Lung (tissue), 11 donors: ENCODE measurements at regions not wholly inside any gene's neighbourhood (a gene's known extent, or its start where the extent isn't known, plus 50 kb on each side); places are given as distances from the start of the nearest gene placed in this dataset.

Source experiments
- ATAC-seq: fragments of 200-7000 bp; cut with Tn5 transposase; one replicate; pipeline ENCODE4 v1.9.1; 2020; ENCODE audit warnings: moderate number of reproducible peaks; ENCODE audit not compliant: insufficient read depth, low FRiP score
- DNase-seq, 3 donors: peaks; one replicate each; pipeline ENCODE4 v3.0.0-alpha.2; 2013 to 2017
- H3K27ac ChIP-seq, 2 donors: one replicate each; pipeline ENCODE4 v1.5.1; 2013; ENCODE audit warnings: mild to moderate bottlenecking in 2 of 2, moderate library complexity in 2 of 2, control low read depth in 1 of 2, inconsistent platforms in 1 of 2, low read depth in 1 of 2, low read length in 1 of 2
- H3K27me3 ChIP-seq, 3 donors: one replicate each; pipeline ENCODE4 v1.5.1; 2013; ENCODE audit warnings: low read length in 2 of 3; ENCODE audit not compliant: control insufficient read depth in 3 of 3, insufficient read depth in 3 of 3
- H3K36me3 ChIP-seq, 4 donors: one replicate each; pipeline ENCODE4 v1.5.1; 2013; ENCODE audit warnings: low read length in 4 of 4, mild to moderate bottlenecking in 1 of 4, moderate library complexity in 1 of 4; ENCODE audit not compliant: control insufficient read depth in 4 of 4, insufficient read depth in 4 of 4
- H3K4me1 ChIP-seq, 5 donors: one replicate each; pipeline ENCODE4 v1.5.1; 2013; ENCODE audit warnings: low read length in 5 of 5, mild to moderate bottlenecking in 2 of 5, moderate library complexity in 1 of 5; ENCODE audit not compliant: control insufficient read depth in 5 of 5, insufficient read depth in 5 of 5
- H3K4me3 ChIP-seq: one replicate; pipeline ENCODE4 v1.5.1; 2013; ENCODE audit warnings: mild to moderate bottlenecking, control low read depth, moderate library complexity
- H3K9ac ChIP-seq, 2 donors: one replicate each; pipeline ENCODE4 v1.5.1; 2013; ENCODE audit warnings: low read length in 2 of 2, control low read depth in 1 of 2; ENCODE audit not compliant: insufficient read depth in 1 of 2
- H3K9me3 ChIP-seq, 4 donors: one replicate each; pipeline ENCODE4 v1.5.1; 2013; ENCODE audit warnings: low read length in 3 of 4, mild to moderate bottlenecking in 1 of 4, moderate library complexity in 1 of 4; ENCODE audit not compliant: control insufficient read depth in 4 of 4, insufficient read depth in 3 of 4
- WGBS, 2 donors: extraction: QIAGEN DNeasy Blood & Tissue Kit; methylation state at CpG; one replicate each; pipeline ENCODE4 v1.1.7; 2013; 5-methylcytosine and 5-hydroxymethylcytosine counted together
- TF ChIP-seq, protein P1 (sequence below): IDR thresholded peaks from 2 replicates; pipeline ENCODE4 v1.5.1; 2012; ENCODE audit warnings: mild to moderate bottlenecking; ENCODE audit errors: control extremely low read depth, extremely low read depth
- donor health status: control.
- donor health status: control.
- donor health status: Bipolar disorder and iron deficiency.
- donor health status: healthy.
- donor health status: DM: yes; HTN: yes; CAD: no.

GRCh38 chr3:148428862-148429605, 268.7 kb upstream of the AGTR1 start:
- Histone ChIP-seq H3K9me3 (no peaks in the 10 kb centered on the region), H3K4me3 (no peak overlapping the region), H3K27ac (no peak overlapping the region), H3K36me3 (no peaks in the 10 kb centered on the region), H3K4me1 (no peaks in the 10 kb centered on the region), H3K27me3 (no peaks in the 10 kb centered on the region), H3K9ac (no peak overlapping the region)
- TF ChIP-seq, protein P1, sequence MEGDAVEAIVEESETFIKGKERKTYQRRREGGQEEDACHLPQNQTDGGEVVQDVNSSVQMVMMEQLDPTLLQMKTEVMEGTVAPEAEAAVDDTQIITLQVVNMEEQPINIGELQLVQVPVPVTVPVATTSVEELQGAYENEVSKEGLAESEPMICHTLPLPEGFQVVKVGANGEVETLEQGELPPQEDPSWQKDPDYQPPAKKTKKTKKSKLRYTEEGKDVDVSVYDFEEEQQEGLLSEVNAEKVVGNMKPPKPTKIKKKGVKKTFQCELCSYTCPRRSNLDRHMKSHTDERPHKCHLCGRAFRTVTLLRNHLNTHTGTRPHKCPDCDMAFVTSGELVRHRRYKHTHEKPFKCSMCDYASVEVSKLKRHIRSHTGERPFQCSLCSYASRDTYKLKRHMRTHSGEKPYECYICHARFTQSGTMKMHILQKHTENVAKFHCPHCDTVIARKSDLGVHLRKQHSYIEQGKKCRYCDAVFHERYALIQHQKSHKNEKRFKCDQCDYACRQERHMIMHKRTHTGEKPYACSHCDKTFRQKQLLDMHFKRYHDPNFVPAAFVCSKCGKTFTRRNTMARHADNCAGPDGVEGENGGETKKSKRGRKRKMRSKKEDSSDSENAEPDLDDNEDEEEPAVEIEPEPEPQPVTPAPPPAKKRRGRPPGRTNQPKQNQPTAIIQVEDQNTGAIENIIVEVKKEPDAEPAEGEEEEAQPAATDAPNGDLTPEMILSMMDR, result no peak
- 80 to 88% methylated on average over 3 of the region's 3 CpGs for WGBS, 2 donors
- no peak for ATAC-seq
- DNase-seq, result no peak

GRCh38 chr3:148433665-148434064, 264.0 kb upstream of the AGTR1 start:
- Histone ChIP-seq H3K9ac (no peak overlapping the region), H3K36me3 (no peaks in the 10 kb centered on the region), H3K4me3 (no peak overlapping the region), H3K27me3 (no peaks in the 10 kb centered on the region), H3K27ac (no peak overlapping the region), H3K4me1 (no peaks in the 10 kb centered on the region), H3K9me3 (no peaks in the 10 kb centered on the region)
- TF ChIP-seq, protein P1, result no peak
- ATAC-seq (no peak), DNase-seq (no peak)
- WGBS, 2 donors, result 74 to 77% methylated on average over 2 of the region's 2 CpGs

DNA sequence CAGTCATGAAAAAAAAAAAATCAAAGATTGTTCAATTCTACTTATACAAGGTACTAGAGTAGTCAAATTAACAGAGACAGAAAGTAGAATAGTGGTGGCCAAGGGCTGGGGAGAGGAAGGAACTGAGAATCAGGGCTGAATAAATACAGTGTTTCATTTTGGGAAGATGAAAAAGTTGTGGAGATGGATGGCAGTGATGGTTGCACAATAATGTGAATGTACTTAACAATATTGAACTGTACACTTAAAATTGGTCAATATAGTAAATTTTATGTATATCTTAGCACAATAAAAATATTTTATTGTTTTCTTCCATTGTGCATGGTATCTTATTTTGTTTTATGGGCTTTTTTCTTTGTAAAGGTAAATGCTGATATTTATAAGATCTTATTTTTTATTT, 262.2 kb upstream of the AGTR1 start:
- TF ChIP-seq, protein P1, result no peak
- H3K4me3 ChIP-seq, result no peak overlapping the region
- DNase-seq (no peak), ATAC-seq (no peak)
- no peaks in the 10 kb centered on the region for H3K9me3 ChIP-seq
- no peaks in the 10 kb centered on the region for H3K27me3 ChIP-seq
- no peaks in the 10 kb centered on the region for H3K36me3 ChIP-seq
- H3K27ac ChIP-seq, result no peak overlapping the region
- no peaks in the 10 kb centered on the region for H3K4me1 ChIP-seq
- no peak overlapping the region for H3K9ac ChIP-seq

- 58 to 68% methylated on average over 3 of the region's 3 CpGs for WGBS, 2 donors
- no peak for ATAC-seq
- H3K36me3 ChIP-seq, result no peaks in the 10 kb centered on the region
- TF ChIP-seq, protein P1, result no peak
- no peaks in the 10 kb centered on the region for H3K9me3 ChIP-seq
- no peaks in the 10 kb centered on the region for H3K27me3 ChIP-seq
- no peak overlapping the region for H3K9ac ChIP-seq
- peaks cover 0 to 3% (median 0%) of the 10 kb centered on the region in 5 donors for H3K4me1 ChIP-seq
- DNase-seq, result no peak
- H3K4me3 ChIP-seq, result no peak overlapping the region
- no peak overlapping the region for H3K27ac ChIP-seq
Observed at GRCh38 chr3:148439254-148439822, 258.4 kb upstream of the AGTR1 start.
